AG09309 (cell line): ENCODE measurements at regions not wholly inside any gene's neighbourhood (a gene's known extent, or its start where the extent isn't known, plus 50 kb on each side); places are given as distances from the start of the nearest gene placed in this dataset.
"Not testable (repeated sequence)": the region's sequence is repeated elsewhere in the genome, so short reads cannot be mapped to it uniquely, and the experiment has no call there.

ENCODE experiments used
- DNase-seq: peaks from one replicate; pipeline ENCODE4 v3.0.0-alpha.2; 2010; ENCODE audit warnings: low read depth
- H3K4me3 ChIP-seq: 2 replicates; pipeline ENCODE4 v1.5.1; 2011; ENCODE audit warnings: mild to moderate bottlenecking, low read depth, low read length, moderate library complexity; ENCODE audit not compliant: control insufficient read depth
- TF ChIP-seq, protein P1 (sequence below): IDR thresholded peaks from 2 replicates; pipeline ENCODE4 v1.5.1; 2011; ENCODE audit warnings: mild to moderate bottlenecking, low read depth, low read length, inconsistent platforms; ENCODE audit not compliant: insufficient read depth, control insufficient read depth; ENCODE audit errors: missing control alignments

GRCh38 chr9:31166516-31166915 is 1217.9 kb upstream of the ACO1 start:
- TF ChIP-seq, protein P1, sequence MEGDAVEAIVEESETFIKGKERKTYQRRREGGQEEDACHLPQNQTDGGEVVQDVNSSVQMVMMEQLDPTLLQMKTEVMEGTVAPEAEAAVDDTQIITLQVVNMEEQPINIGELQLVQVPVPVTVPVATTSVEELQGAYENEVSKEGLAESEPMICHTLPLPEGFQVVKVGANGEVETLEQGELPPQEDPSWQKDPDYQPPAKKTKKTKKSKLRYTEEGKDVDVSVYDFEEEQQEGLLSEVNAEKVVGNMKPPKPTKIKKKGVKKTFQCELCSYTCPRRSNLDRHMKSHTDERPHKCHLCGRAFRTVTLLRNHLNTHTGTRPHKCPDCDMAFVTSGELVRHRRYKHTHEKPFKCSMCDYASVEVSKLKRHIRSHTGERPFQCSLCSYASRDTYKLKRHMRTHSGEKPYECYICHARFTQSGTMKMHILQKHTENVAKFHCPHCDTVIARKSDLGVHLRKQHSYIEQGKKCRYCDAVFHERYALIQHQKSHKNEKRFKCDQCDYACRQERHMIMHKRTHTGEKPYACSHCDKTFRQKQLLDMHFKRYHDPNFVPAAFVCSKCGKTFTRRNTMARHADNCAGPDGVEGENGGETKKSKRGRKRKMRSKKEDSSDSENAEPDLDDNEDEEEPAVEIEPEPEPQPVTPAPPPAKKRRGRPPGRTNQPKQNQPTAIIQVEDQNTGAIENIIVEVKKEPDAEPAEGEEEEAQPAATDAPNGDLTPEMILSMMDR: no peak
- no peak overlapping the region for H3K4me3 ChIP-seq
- DNase-seq: no peak

DNA sequence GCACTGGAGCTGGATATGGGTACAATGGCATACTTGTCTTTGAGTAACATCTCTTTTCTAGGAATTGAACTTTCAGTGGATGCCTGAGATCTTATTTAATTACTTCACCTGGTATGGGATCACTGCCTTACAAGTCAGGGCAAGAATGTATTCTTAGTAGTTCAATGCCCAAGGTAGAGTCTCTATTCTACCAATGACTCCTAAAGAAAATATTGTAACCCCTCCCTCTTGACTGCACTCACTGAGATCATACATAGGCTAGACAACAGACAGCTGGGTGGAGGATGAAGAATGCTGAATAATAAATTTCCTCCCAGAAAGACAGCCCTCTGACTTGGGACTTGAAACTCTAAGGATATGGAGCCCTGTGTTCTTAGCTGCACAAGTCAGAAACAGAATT is 1216.3 kb upstream of the ACO1 start:
- TF ChIP-seq, protein P1: no peak
- DNase-seq: no peak
- H3K4me3 ChIP-seq: no peak overlapping the region

DNA sequence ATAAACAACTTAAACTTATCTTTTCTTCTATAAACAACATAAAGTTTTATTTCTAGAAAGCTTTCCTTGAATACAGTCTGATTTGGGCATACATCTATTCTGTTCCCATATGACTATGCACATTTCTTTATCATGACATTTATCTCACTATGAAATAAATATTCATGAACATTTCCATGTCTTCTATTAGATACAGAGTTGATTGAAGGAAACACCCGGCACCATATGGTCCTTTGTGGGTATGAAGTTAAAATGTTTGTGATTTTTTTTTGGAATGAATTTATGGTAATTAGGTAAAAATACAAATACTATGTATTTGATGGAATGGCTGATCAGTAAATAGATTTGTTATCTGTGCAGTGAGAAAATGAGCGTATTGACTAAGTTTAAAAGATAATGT is 1209.8 kb upstream of the ACO1 start:
- H3K4me3 ChIP-seq: no peak overlapping the region
- DNase-seq: no peak
- TF ChIP-seq, protein P1: no peak

DNA sequence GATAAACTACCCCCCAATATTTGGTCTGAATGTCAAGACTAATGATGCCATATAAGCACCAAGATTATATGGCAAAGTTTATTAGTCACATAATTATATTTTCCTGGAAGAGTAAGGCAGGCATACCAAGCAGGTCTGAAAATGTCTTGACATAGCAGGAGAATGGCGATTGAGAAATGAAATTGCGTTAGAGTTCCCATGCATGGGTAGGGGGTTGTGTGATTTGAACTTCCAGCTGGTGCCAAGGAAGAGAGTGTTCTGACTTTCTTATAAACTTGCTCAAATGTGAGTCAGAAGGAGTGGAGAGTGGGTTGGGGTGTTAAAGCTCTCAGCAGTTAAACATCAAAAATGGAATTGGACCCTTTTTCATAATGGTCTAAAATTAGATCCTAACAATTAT is 1200.6 kb upstream of the ACO1 start:
- DNase-seq: no peak
- H3K4me3 ChIP-seq: no peak overlapping the region
- TF ChIP-seq, protein P1: no peak

DNA sequence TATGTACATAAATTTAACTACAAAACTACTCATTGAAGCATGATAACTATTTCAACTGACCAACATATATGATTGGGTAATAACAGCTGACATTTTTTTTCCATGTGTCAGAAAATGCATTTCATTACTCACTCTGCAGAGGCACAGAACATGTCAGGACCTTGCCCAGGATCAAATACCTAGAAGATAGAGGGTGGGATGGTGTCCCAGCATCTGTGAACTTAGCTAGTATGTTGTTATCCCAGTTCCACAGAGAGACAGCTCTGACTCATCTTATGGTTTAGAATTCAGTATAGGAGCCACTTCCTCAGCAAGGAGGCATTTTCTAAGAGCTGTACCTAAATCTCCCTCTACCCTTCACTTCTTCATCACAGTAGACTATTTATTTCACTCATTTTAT is 1198.6 kb upstream of the ACO1 start:
- TF ChIP-seq, protein P1: no peak
- DNase-seq: no peak

DNA sequence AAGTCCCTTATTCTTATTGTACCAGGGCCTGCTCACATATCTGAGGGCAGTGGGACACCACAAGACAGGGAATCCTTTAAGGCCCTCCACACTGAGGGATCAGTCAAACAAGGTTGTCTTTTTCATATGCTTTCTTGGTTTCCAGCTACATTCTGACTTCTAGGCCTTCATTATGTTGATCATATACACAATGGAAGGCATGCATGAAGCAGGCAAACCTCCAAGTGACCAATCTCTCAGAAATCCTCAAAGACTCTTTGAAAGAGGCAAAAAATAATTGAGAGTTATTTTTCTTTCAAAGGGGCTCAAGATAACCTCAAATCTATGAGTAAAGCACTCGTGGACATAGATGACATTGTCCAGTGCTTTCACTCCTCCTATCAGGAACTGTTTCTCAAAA is 1195.9 kb upstream of the ACO1 start:
- no peak overlapping the region for H3K4me3 ChIP-seq
- no peak for DNase-seq
- TF ChIP-seq, protein P1: no peak

More for the DNA sequence above, 1198.6 kb upstream of the ACO1 start:
- H3K4me3 ChIP-seq: no peak overlapping the region

GRCh38 chr9:31210978-31211570 is 1173.4 kb upstream of the ACO1 start:
- no peak overlapping the region for H3K4me3 ChIP-seq
- no peak for DNase-seq
- TF ChIP-seq, protein P1: no peak

GRCh38 chr9:31229976-31230375 is 1154.5 kb upstream of the ACO1 start:
- DNase-seq, H3K4me3 ChIP-seq: not testable (repeated sequence)
